22Rv1 (cell line): ENCODE measurements at regions not wholly inside any gene's neighbourhood (a gene's known extent, or its start where the extent isn't known, plus 50 kb on each side); places are given as distances from the start of the nearest gene placed in this dataset.

Experiments
- CTCF ChIP-seq: fragments of 450-650 bp; IDR thresholded peaks from 2 replicates; pipeline ENCODE4 v1.5.1; 2017; ENCODE audit warnings: mild to moderate bottlenecking
- ZFX ChIP-seq: fragments of 450-650 bp; IDR thresholded peaks from 2 replicates; pipeline ENCODE4 v1.6.1; 2017; ENCODE audit warnings: antibody characterized with exemption, borderline replicate concordance

- TF ChIP-seq CTCF (no peak), ZFX (no peak)
Observed at GRCh38 chr2:221758076-221758475, 186.0 kb upstream of the EPHA4 start.
